ENCODE measurements at regions not wholly inside any gene's neighbourhood (a gene's known extent, or its start where the extent isn't known, plus 50 kb on each side); places are given as distances from the start of the nearest gene placed in this dataset.

DNA sequence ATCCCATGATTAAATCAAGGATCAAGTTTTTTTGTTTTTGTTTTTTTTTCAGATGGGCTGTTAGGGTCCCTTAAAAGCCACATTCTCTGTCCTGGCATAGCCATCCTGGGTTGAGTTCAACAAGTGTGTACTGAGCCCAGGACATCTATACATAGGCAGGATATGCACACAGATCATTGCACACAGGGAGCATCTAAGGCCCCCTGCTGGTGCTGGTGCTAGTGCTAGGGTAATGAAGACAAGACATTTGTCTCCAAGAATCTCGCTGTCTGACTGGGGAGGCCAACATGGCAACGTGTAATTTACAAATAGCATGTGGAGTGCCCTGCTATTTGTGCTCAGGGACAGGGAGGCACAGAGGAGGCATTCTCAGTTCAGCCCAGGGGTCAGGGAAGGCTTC lies 124.5 kb downstream of the VAPA start:
- Histone ChIP-seq H3K79me2 (replicated peaks; ENCODE audit: insufficient read depth, low read length) (no peaks in the 10 kb centered on the region), H3K4me2 (ENCODE audit: low read length) (no peak overlapping the region), H3K36me3 (ENCODE audit: insufficient read depth, low read length) (no peaks in the 10 kb centered on the region), H3K9ac (ENCODE audit: low read length) (no peak overlapping the region), H3K27me3 (ENCODE audit: insufficient read depth, low read depth, low read length) (no peaks in the 10 kb centered on the region), H3K9me2 (ENCODE audit: insufficient read depth, low read length) (no peaks in the 10 kb centered on the region), H3K4me3 (ENCODE audit: low read length) (no peak overlapping the region), H2AFZ (ENCODE audit: low read depth, low read length) (no peak overlapping the region), H4K20me1 (ENCODE audit: insufficient read depth) (no peaks in the 10 kb centered on the region), H3K27ac (ENCODE audit: low read length) (no peak overlapping the region), H3K9me3 (ENCODE audit: low read length) (no peaks in the 10 kb centered on the region), H3F3A (ENCODE audit: insufficient read depth, low read length, poor library complexity, severe bottlenecking) (no peaks in the 10 kb centered on the region)
- TF ChIP-seq TAF1 (IDR thresholded peaks at IDR 0.05; ENCODE audit: low read depth) (no peak), CTCF (IDR thresholded peaks at IDR 0.05; ENCODE audit: poor library complexity, severe bottlenecking) (no peak), EZH2 (IDR thresholded peaks at IDR 0.05; ENCODE audit: borderline replicate concordance, insufficient read depth, low read length, poor library complexity, severe bottlenecking) (no peak), POLR2AphosphoS5 (IDR thresholded peaks at IDR 0.05) (no peak)

DNA sequence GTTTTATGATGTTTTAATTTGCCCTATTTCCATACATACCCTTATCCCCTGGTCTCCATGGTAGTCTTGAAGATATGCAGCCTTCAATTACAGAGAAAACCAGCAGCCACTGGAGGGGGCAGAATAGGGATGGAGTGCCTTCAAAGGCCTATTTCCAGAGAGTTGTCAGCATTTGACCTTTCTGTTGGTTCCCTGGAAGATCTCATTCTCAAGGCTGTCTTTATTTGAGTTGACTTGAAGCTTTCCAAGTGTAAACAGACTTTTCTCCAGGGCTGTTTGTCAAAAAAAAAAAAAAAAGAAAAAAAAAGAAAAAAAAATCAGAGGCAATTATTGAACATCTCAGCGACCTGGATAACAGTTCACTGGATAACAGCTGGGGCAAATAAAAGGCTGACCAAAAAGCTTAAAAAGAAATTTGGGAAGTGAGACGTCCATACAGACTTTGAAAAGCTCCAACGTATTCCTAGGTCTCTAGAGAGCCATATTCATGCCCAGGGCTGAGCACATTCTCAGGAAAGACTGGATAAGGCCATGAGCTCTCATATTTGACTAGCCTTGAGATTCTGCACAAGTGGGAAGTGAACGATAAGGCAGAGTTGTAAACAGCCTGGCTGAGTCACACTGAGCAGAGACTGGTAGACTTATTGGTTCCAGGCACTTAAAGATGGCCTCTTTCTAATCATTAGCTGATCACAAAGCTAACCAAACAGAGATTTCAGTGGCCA lies 126.6 kb downstream of the VAPA start:
- TF ChIP-seq MXI1 (conservative IDR thresholded peaks at IDR 0.05; ENCODE audit: poor library complexity, severe bottlenecking) (no peak), SMC3 (conservative IDR thresholded peaks at IDR 0.05; ENCODE audit: poor library complexity) (no peak), CTCF (IDR thresholded peaks at IDR 0.05; ENCODE audit: poor library complexity, severe bottlenecking) (no peak), EP300 (conservative IDR thresholded peaks at IDR 0.05; ENCODE audit: poor library complexity, severe bottlenecking) (no peak), TAF1 (IDR thresholded peaks at IDR 0.05; ENCODE audit: low read depth) (no peak), REST (IDR thresholded peaks at IDR 0.05; ENCODE audit: borderline replicate concordance) (no peak), EZH2 (IDR thresholded peaks at IDR 0.05; ENCODE audit: borderline replicate concordance, insufficient read depth, low read length, poor library complexity, severe bottlenecking) (no peak), RAD21 (conservative IDR thresholded peaks at IDR 0.05) (no peak), POLR2AphosphoS5 (IDR thresholded peaks at IDR 0.05) (no peak)
- H3K79me2 ChIP-seq (replicated peaks; ENCODE audit: insufficient read depth, low read length): no peaks in the 10 kb centered on the region
- H3K9ac ChIP-seq (ENCODE audit: low read length): no peak overlapping the region
- H2AFZ ChIP-seq (ENCODE audit: low read depth, low read length): no peak overlapping the region
- no peak overlapping the region for H3K4me2 ChIP-seq (ENCODE audit: low read length)
- no peaks in the 10 kb centered on the region for H3K9me3 ChIP-seq (ENCODE audit: low read length)
- H3K27me3 ChIP-seq (ENCODE audit: insufficient read depth, low read depth, low read length): no peaks in the 10 kb centered on the region
- no peaks in the 10 kb centered on the region for H3K36me3 ChIP-seq (ENCODE audit: insufficient read depth, low read length)
- H3F3A ChIP-seq (ENCODE audit: insufficient read depth, low read length, poor library complexity, severe bottlenecking): no peaks in the 10 kb centered on the region
- no peak overlapping the region for H3K4me3 ChIP-seq (ENCODE audit: low read length)
- H4K20me1 ChIP-seq (ENCODE audit: insufficient read depth): no peaks in the 10 kb centered on the region
- H3K9me2 ChIP-seq (ENCODE audit: insufficient read depth, low read length): no peaks in the 10 kb centered on the region
- H3K27ac ChIP-seq (ENCODE audit: low read length): no peak overlapping the region
